ENCODE measurements at regions not wholly inside any gene's neighbourhood (a gene's known extent, or its start where the extent isn't known, plus 50 kb on each side); places are given as distances from the start of the nearest gene placed in this dataset.

DNA sequence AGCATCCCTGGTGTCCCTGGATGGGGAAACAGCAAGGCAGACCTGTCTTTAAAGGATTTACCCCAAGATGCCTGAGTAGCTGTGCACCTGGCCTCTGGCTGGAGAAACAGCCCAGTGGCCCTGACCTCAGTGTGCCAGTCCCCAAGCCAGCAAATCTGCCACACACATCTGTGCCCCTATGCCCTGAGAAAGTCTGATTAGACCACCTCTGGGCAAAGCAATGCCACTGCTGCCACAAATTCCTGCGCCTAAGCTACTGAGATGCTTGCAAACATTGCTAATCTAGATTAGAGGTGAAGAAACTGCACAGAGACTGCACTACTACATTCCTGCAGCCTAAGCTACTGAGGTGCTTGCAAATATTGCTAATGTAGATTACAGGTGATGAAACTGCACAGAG, 269.6 kb downstream of the CEMIP2 start:
- no peak for ATAC-seq
- no peak overlapping the region for H3K27ac ChIP-seq
- no peak overlapping the region for H3K4me3 ChIP-seq
- peaks cover 0 to 34% (median 17%) of the 10 kb centered on the region in 11 donors for H3K9me3 ChIP-seq
- intact Hi-C loops (cut with DNase I): no loop called here
- TF ChIP-seq CTCF (IDR thresholded peaks at IDR 0.05): no peak
- WGBS, 2 donors: 82 to 90% methylated on average over 1 of the region's 1 CpG
- H3K27me3 ChIP-seq: no peaks in the 10 kb centered on the region
- no peaks in the 10 kb centered on the region for H3K4me1 ChIP-seq
- no peaks in the 10 kb centered on the region for H3K36me3 ChIP-seq
- DNase-seq: no peak

GRCh38 chr9:71490810-71491209, 277.5 kb downstream of the CEMIP2 start:
- WGBS, 2 donors: 36 to 51% methylated on average over 2 of the region's 2 CpGs
- ATAC-seq: no peak
- no peak overlapping the region for H3K4me3 ChIP-seq
- DNase-seq: no peak
- TF ChIP-seq CTCF (IDR thresholded peaks at IDR 0.05): peak in 4 of 9 donors; percentile 20 to 32 (median 22)
- no peak overlapping the region for H3K27ac ChIP-seq
- peaks cover 0 to 5% (median 0%) of the 10 kb centered on the region in 9 donors for H3K4me1 ChIP-seq
- no peaks in the 10 kb centered on the region for H3K36me3 ChIP-seq
- H3K27me3 ChIP-seq: peaks cover 0 to 22% (median 4%) of the 10 kb centered on the region in 7 donors
- peaks cover 0 to 5% (median 0%) of the 10 kb centered on the region in 11 donors for H3K9me3 ChIP-seq
- intact Hi-C loops (cut with DNase I): no loop called here

GRCh38 chr9:71487061-71487460, 281.3 kb downstream of the CEMIP2 start:
- WGBS, 2 donors: 23 to 31% methylated on average over 6 of the region's 6 CpGs

GRCh38 chr9:71485326-71485725, 283.0 kb downstream of the CEMIP2 start:
- H3K4me1 ChIP-seq: peaks cover 0 to 5% (median 0%) of the 10 kb centered on the region in 9 donors
- H3K27ac ChIP-seq: no peak overlapping the region
- H3K4me3 ChIP-seq: no peak overlapping the region
- DNase-seq (no peak), ATAC-seq (no peak)
- H3K9me3 ChIP-seq: no peaks in the 10 kb centered on the region
- peaks cover 0 to 13% (median 0%) of the 10 kb centered on the region in 7 donors for H3K27me3 ChIP-seq
- 40 to 54% methylated on average over 2 of the region's 2 CpGs for WGBS, 2 donors
- no peaks in the 10 kb centered on the region for H3K36me3 ChIP-seq
- no peak for TF ChIP-seq CTCF (IDR thresholded peaks at IDR 0.05)
- intact Hi-C loops (cut with DNase I): no loop called here

More at GRCh38 chr9:71487061-71487460, 281.3 kb downstream of the CEMIP2 start:
- intact Hi-C loops (cut with DNase I): no loop called here
- DNase-seq (no peak), ATAC-seq (peak in 1 of 8 donors; percentile 31)
- Histone ChIP-seq H3K27ac (no peak overlapping the region), H3K9me3 (no peaks in the 10 kb centered on the region), H3K27me3 (peaks cover 0 to 22% (median 4%) of the 10 kb centered on the region in 7 donors), H3K36me3 (no peaks in the 10 kb centered on the region), H3K4me1 (peaks cover 0 to 5% (median 0%) of the 10 kb centered on the region in 9 donors), H3K4me3 (no peak overlapping the region)
- TF ChIP-seq CTCF (IDR thresholded peaks at IDR 0.05): peak in 1 of 9 donors; percentile 21
